ENCODE measurements at regions not wholly inside any gene's neighbourhood (a gene's known extent, or its start where the extent isn't known, plus 50 kb on each side); places are given as distances from the start of the nearest gene placed in this dataset.
A peak's percentile ranks its signal among the peaks of the same experiment; 100 is the strongest.

GRCh38 chr9:129493002-129493705, 127.7 kb downstream of the C9orf50 start:
- H3K36me3 Mint-ChIP-seq (ENCODE audit: low read depth): peaks cover 19% of the 10 kb centered on the region
- H3K27me3 Mint-ChIP-seq (ENCODE audit: low read depth): no peaks in the 10 kb centered on the region
- ATAC-seq (no peak), DNase-seq (no peak)
- H3K9me3 Mint-ChIP-seq (ENCODE audit: insufficient read depth): no peaks in the 10 kb centered on the region
- H3K4me1 Mint-ChIP-seq (ENCODE audit: low read depth): peaks cover 57% of the 10 kb centered on the region
- ChIA-PET CTCF (interaction anchor here (1.5 to 1.6 kb wide), 2 partner anchors 110 to 362 kb away, joined by 5 read pairs; no protein-coding TSS in a partner anchor), POLR2A (no interaction called here)
- H3K27ac Mint-ChIP-seq: no peak overlapping the region
- H3K4me3 Mint-ChIP-seq: no peak overlapping the region

GRCh38 chr9:129491487-129491855, 129.4 kb downstream of the C9orf50 start:
- Mint-ChIP-seq H3K4me3 (no peak overlapping the region), H3K27me3 (ENCODE audit: low read depth) (no peaks in the 10 kb centered on the region), H3K36me3 (ENCODE audit: low read depth) (peaks cover 19% of the 10 kb centered on the region), H3K9me3 (ENCODE audit: insufficient read depth) (no peaks in the 10 kb centered on the region), H3K4me1 (ENCODE audit: low read depth) (peaks cover 62% of the 10 kb centered on the region), H3K27ac (no peak overlapping the region)
- CTCF ChIA-PET: interaction anchor here (1.6 kb wide), 1 partner anchor 360 kb away, joined by 4 read pairs; no protein-coding TSS in a partner anchor
- no peak for DNase-seq
- POLR2A ChIA-PET: no interaction called here
- ATAC-seq: no peak

GRCh38 chr9:129490583-129491486, 130.1 kb downstream of the C9orf50 start:
- CTCF ChIA-PET: interaction anchor here (1.2 to 2.2 kb wide), 3 partner anchors 316 to 359 kb away, joined by 3 to 7 read pairs (median 4); no protein-coding TSS in a partner anchor
- H3K4me1 Mint-ChIP-seq (ENCODE audit: low read depth): peaks cover 60% of the 10 kb centered on the region

GRCh38 chr9:129489838-129490582, 130.9 kb downstream of the C9orf50 start:
- no peaks in the 10 kb centered on the region for H3K27me3 Mint-ChIP-seq (ENCODE audit: low read depth)
- H3K27ac Mint-ChIP-seq: peak overlapping the region; percentile 89
- peaks cover 59% of the 10 kb centered on the region for H3K4me1 Mint-ChIP-seq (ENCODE audit: low read depth)
- peak overlapping the region; percentile 76 for H3K4me3 Mint-ChIP-seq
- CTCF ChIA-PET: interaction anchor here (1.2 to 2.2 kb wide), 3 partner anchors 315 to 358 kb away, joined by 3 to 7 read pairs (median 4); no protein-coding TSS in a partner anchor
- peaks cover 15% of the 10 kb centered on the region for H3K36me3 Mint-ChIP-seq (ENCODE audit: low read depth)
- POLR2A ChIA-PET: interaction anchor here (0.5 to 1.7 kb wide), 4 partner anchors 30 to 106 kb away, joined by 3 to 7 read pairs (median 5); no protein-coding TSS in a partner anchor
- no peaks in the 10 kb centered on the region for H3K9me3 Mint-ChIP-seq (ENCODE audit: insufficient read depth)
- DNase-seq (peak; percentile 66), ATAC-seq (peak; percentile 24)

More at GRCh38 chr9:129490583-129491486, 130.1 kb downstream of the C9orf50 start:
- ATAC-seq (no peak), DNase-seq (no peak)
- Mint-ChIP-seq H3K4me3 (peak overlapping the region; percentile 76), H3K9me3 (ENCODE audit: insufficient read depth) (no peaks in the 10 kb centered on the region), H3K27me3 (ENCODE audit: low read depth) (no peaks in the 10 kb centered on the region), H3K36me3 (ENCODE audit: low read depth) (peaks cover 19% of the 10 kb centered on the region), H3K27ac (peak overlapping the region; percentile 89)
- POLR2A ChIA-PET: interaction anchor here (0.5 to 1.5 kb wide), 2 partner anchors 30 to 45 kb away, joined by 5 to 7 read pairs; no protein-coding TSS in a partner anchor

GRCh38 chr9:129487658-129488483, 133.0 kb downstream of the C9orf50 start:
- Mint-ChIP-seq H3K4me1 (ENCODE audit: low read depth) (peaks cover 75% of the 10 kb centered on the region), H3K9me3 (ENCODE audit: insufficient read depth) (no peaks in the 10 kb centered on the region), H3K36me3 (ENCODE audit: low read depth) (peaks cover 13% of the 10 kb centered on the region), H3K27me3 (ENCODE audit: low read depth) (no peaks in the 10 kb centered on the region), H3K27ac (peak overlapping the region; percentile 90), H3K4me3 (peak overlapping the region; percentile 69)
- ChIA-PET CTCF (no interaction called here), POLR2A (no interaction called here)
- ATAC-seq (peak; percentile 5), DNase-seq (peak; percentile 45)

- DNase-seq (no peak), ATAC-seq (no peak)
- POLR2A ChIA-PET: interaction anchor here (1.2 kb wide), 1 partner anchor 28 kb away, joined by 3 read pairs; no protein-coding TSS in a partner anchor
- Mint-ChIP-seq H3K27ac (peak overlapping the region; percentile 80), H3K4me3 (peak overlapping the region; percentile 48), H3K27me3 (ENCODE audit: low read depth) (no peaks in the 10 kb centered on the region), H3K4me1 (ENCODE audit: low read depth) (peaks cover 72% of the 10 kb centered on the region), H3K36me3 (ENCODE audit: low read depth) (peaks cover 10% of the 10 kb centered on the region), H3K9me3 (ENCODE audit: insufficient read depth) (no peaks in the 10 kb centered on the region)
- CTCF ChIA-PET: no interaction called here
Observed at GRCh38 chr9:129486756-129487657, 133.9 kb downstream of the C9orf50 start.

- peaks cover 6% of the 10 kb centered on the region for H3K36me3 Mint-ChIP-seq (ENCODE audit: low read depth)
- POLR2A ChIA-PET: interaction anchor here (0.6 to 3.4 kb wide), 4 partner anchors 25 to 724 kb away, joined by 3 to 13 read pairs (median 4); no protein-coding TSS in a partner anchor
- no peak overlapping the region for H3K4me3 Mint-ChIP-seq
- CTCF ChIA-PET: interaction anchor here (0.9 kb wide), 1 partner anchor 126 kb away, joined by 4 read pairs; no protein-coding TSS in a partner anchor
- ATAC-seq: no peak
- H3K4me1 Mint-ChIP-seq (ENCODE audit: low read depth): peaks cover 58% of the 10 kb centered on the region
- H3K27ac Mint-ChIP-seq: peak overlapping the region; percentile 52
- H3K27me3 Mint-ChIP-seq (ENCODE audit: low read depth): peaks cover 14% of the 10 kb centered on the region
- DNase-seq: no peak
- H3K9me3 Mint-ChIP-seq (ENCODE audit: insufficient read depth): no peaks in the 10 kb centered on the region
Observed at GRCh38 chr9:129485145-129485774, 135.6 kb downstream of the C9orf50 start.

- H3K27me3 Mint-ChIP-seq (ENCODE audit: low read depth): peaks cover 14% of the 10 kb centered on the region
- CTCF ChIA-PET: interaction anchor here (0.8 kb wide), 1 partner anchor 25 kb away, joined by 3 read pairs; no protein-coding TSS in a partner anchor
- H3K4me1 Mint-ChIP-seq (ENCODE audit: low read depth): peaks cover 50% of the 10 kb centered on the region
Observed at GRCh38 chr9:129484352-129485000, 136.4 kb downstream of the C9orf50 start.

More at GRCh38 chr9:129484352-129485000, 136.4 kb downstream of the C9orf50 start:
- DNase-seq (no peak), ATAC-seq (no peak)
- Mint-ChIP-seq H3K9me3 (ENCODE audit: insufficient read depth) (no peaks in the 10 kb centered on the region), H3K4me3 (no peak overlapping the region), H3K36me3 (ENCODE audit: low read depth) (peaks cover 4% of the 10 kb centered on the region), H3K27ac (no peak overlapping the region)
- POLR2A ChIA-PET: interaction anchor here (0.6 to 3.4 kb wide), 4 partner anchors 20 to 307 kb away, joined by 3 to 13 read pairs (median 6); partner anchors contain the start of gene IER5L

Measured in activated CD8-positive, alpha-beta T cell treated with anti-CD3 and anti-CD28 coated beads, Interleukin-2, amount 10 ng/mL, durations not matched to agents 7 days and 5 days (primary cell).